ENCODE measurements at regions not wholly inside any gene's neighbourhood (a gene's known extent, or its start where the extent isn't known, plus 50 kb on each side); places are given as distances from the start of the nearest gene placed in this dataset.
A peak's percentile ranks its signal among the peaks of the same experiment; 100 is the strongest.

DNA sequence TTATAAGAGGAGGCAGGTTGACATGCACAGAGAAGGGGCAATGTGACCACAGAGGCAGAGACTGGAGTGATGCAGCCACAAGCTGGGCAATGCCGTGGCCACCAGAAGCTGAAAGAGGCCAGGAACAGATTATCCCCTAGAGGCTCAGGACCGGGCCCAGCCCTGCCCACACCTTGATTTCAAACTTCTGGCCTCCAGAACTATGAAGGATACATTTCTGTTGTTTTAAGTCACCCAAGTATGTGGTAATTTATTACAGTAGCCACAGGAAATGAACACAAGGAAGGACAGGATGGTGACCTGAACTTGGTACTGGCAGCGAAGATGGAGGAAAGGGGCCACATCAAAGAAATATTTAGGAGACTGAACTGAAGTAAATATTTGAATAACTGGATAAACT is 66.8 kb upstream of the RIOK3 start (continued):
- TF ChIP-seq PITX1 (CRISPR knock-in tag; IDR thresholded peaks at IDR 0.05), result no peak
- TF ChIP-seq, protein P1, sequence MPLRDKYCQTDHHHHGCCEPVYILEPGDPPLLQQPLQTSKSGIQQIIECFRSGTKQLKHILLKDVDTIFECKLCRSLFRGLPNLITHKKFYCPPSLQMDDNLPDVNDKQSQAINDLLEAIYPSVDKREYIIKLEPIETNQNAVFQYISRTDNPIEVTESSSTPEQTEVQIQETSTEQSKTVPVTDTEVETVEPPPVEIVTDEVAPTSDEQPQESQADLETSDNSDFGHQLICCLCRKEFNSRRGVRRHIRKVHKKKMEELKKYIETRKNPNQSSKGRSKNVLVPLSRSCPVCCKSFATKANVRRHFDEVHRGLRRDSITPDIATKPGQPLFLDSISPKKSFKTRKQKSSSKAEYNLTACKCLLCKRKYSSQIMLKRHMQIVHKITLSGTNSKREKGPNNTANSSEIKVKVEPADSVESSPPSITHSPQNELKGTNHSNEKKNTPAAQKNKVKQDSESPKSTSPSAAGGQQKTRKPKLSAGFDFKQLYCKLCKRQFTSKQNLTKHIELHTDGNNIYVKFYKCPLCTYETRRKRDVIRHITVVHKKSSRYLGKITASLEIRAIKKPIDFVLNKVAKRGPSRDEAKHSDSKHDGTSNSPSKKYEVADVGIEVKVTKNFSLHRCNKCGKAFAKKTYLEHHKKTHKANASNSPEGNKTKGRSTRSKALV (CRISPR knock-in tag; IDR thresholded peaks at IDR 0.05), result no peak
- TF ChIP-seq, protein P2, sequence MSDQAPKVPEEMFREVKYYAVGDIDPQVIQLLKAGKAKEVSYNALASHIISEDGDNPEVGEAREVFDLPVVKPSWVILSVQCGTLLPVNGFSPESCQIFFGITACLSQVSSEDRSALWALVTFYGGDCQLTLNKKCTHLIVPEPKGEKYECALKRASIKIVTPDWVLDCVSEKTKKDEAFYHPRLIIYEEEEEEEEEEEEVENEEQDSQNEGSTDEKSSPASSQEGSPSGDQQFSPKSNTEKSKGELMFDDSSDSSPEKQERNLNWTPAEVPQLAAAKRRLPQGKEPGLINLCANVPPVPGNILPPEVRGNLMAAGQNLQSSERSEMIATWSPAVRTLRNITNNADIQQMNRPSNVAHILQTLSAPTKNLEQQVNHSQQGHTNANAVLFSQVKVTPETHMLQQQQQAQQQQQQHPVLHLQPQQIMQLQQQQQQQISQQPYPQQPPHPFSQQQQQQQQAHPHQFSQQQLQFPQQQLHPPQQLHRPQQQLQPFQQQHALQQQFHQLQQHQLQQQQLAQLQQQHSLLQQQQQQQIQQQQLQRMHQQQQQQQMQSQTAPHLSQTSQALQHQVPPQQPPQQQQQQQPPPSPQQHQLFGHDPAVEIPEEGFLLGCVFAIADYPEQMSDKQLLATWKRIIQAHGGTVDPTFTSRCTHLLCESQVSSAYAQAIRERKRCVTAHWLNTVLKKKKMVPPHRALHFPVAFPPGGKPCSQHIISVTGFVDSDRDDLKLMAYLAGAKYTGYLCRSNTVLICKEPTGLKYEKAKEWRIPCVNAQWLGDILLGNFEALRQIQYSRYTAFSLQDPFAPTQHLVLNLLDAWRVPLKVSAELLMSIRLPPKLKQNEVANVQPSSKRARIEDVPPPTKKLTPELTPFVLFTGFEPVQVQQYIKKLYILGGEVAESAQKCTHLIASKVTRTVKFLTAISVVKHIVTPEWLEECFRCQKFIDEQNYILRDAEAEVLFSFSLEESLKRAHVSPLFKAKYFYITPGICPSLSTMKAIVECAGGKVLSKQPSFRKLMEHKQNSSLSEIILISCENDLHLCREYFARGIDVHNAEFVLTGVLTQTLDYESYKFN (CRISPR knock-in tag; conservative IDR thresholded peaks at IDR 0.05), result peak; percentile 56
- no peak for TF ChIP-seq ZSCAN9 (CRISPR knock-in tag; IDR thresholded peaks at IDR 0.05; ENCODE audit: borderline replicate concordance)
- no peak for TF ChIP-seq SIN3B (IDR thresholded peaks at IDR 0.05; ENCODE audit: low read length)
- TF ChIP-seq SUZ12 (IDR thresholded peaks at IDR 0.05; ENCODE audit: low read depth, low read length), result no peak
- TF ChIP-seq POLR2AphosphoS2 (IDR thresholded peaks at IDR 0.05; ENCODE audit: low read depth, low read length), result no peak
- TF ChIP-seq, protein P3, sequence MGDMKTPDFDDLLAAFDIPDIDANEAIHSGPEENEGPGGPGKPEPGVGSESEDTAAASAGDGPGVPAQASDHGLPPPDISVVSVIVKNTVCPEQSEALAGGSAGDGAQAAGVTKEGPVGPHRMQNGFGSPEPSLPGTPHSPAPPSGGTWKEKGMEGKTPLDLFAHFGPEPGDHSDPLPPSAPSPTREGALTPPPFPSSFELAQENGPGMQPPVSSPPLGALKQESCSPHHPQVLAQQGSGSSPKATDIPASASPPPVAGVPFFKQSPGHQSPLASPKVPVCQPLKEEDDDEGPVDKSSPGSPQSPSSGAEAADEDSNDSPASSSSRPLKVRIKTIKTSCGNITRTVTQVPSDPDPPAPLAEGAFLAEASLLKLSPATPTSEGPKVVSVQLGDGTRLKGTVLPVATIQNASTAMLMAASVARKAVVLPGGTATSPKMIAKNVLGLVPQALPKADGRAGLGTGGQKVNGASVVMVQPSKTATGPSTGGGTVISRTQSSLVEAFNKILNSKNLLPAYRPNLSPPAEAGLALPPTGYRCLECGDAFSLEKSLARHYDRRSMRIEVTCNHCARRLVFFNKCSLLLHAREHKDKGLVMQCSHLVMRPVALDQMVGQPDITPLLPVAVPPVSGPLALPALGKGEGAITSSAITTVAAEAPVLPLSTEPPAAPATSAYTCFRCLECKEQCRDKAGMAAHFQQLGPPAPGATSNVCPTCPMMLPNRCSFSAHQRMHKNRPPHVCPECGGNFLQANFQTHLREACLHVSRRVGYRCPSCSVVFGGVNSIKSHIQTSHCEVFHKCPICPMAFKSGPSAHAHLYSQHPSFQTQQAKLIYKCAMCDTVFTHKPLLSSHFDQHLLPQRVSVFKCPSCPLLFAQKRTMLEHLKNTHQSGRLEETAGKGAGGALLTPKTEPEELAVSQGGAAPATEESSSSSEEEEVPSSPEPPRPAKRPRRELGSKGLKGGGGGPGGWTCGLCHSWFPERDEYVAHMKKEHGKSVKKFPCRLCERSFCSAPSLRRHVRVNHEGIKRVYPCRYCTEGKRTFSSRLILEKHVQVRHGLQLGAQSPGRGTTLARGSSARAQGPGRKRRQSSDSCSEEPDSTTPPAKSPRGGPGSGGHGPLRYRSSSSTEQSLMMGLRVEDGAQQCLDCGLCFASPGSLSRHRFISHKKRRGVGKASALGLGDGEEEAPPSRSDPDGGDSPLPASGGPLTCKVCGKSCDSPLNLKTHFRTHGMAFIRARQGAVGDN (CRISPR knock-in tag; IDR thresholded peaks at IDR 0.05), result no peak
- no peak for TF ChIP-seq GABPB1 (CRISPR knock-in tag; IDR thresholded peaks at IDR 0.05)
- TF ChIP-seq, protein P4, sequence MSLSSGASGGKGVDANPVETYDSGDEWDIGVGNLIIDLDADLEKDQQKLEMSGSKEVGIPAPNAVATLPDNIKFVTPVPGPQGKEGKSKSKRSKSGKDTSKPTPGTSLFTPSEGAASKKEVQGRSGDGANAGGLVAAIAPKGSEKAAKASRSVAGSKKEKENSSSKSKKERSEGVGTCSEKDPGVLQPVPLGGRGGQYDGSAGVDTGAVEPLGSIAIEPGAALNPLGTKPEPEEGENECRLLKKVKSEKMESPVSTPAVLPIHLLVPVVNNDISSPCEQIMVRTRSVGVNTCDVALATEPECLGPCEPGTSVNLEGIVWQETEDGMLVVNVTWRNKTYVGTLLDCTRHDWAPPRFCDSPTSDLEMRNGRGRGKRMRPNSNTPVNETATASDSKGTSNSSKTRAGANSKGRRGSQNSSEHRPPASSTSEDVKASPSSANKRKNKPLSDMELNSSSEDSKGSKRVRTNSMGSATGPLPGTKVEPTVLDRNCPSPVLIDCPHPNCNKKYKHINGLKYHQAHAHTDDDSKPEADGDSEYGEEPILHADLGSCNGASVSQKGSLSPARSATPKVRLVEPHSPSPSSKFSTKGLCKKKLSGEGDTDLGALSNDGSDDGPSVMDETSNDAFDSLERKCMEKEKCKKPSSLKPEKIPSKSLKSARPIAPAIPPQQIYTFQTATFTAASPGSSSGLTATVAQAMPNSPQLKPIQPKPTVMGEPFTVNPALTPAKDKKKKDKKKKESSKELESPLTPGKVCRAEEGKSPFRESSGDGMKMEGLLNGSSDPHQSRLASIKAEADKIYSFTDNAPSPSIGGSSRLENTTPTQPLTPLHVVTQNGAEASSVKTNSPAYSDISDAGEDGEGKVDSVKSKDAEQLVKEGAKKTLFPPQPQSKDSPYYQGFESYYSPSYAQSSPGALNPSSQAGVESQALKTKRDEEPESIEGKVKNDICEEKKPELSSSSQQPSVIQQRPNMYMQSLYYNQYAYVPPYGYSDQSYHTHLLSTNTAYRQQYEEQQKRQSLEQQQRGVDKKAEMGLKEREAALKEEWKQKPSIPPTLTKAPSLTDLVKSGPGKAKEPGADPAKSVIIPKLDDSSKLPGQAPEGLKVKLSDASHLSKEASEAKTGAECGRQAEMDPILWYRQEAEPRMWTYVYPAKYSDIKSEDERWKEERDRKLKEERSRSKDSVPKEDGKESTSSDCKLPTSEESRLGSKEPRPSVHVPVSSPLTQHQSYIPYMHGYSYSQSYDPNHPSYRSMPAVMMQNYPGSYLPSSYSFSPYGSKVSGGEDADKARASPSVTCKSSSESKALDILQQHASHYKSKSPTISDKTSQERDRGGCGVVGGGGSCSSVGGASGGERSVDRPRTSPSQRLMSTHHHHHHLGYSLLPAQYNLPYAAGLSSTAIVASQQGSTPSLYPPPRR (CRISPR knock-in tag; IDR thresholded peaks at IDR 0.05; ENCODE audit: borderline replicate concordance), result no peak
- TF ChIP-seq, protein P5, sequence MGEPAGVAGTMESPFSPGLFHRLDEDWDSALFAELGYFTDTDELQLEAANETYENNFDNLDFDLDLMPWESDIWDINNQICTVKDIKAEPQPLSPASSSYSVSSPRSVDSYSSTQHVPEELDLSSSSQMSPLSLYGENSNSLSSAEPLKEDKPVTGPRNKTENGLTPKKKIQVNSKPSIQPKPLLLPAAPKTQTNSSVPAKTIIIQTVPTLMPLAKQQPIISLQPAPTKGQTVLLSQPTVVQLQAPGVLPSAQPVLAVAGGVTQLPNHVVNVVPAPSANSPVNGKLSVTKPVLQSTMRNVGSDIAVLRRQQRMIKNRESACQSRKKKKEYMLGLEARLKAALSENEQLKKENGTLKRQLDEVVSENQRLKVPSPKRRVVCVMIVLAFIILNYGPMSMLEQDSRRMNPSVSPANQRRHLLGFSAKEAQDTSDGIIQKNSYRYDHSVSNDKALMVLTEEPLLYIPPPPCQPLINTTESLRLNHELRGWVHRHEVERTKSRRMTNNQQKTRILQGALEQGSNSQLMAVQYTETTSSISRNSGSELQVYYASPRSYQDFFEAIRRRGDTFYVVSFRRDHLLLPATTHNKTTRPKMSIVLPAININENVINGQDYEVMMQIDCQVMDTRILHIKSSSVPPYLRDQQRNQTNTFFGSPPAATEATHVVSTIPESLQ (CRISPR knock-in tag; conservative IDR thresholded peaks at IDR 0.05), result no peak
- TF ChIP-seq ZBTB7B (CRISPR knock-in tag; IDR thresholded peaks at IDR 0.05), result no peak
- no peak for TF ChIP-seq ZNF101 (CRISPR knock-in tag; IDR thresholded peaks at IDR 0.05; ENCODE audit: borderline replicate concordance, low read depth)
- TF ChIP-seq XBP1 (CRISPR knock-in tag; IDR thresholded peaks at IDR 0.05), result no peak
